Lower leg skin (tissue), 4 donors: ENCODE measurements at regions not wholly inside any gene's neighbourhood (a gene's known extent, or its start where the extent isn't known, plus 50 kb on each side); places are given as distances from the start of the nearest gene placed in this dataset.

Experiments
- DNase-seq, 2 donors: peaks; one replicate each; pipeline ENCODE4 v3.0.0-alpha.2; 2019; ENCODE audit warnings: low spot score in 2 of 2
- H3K4me3 ChIP-seq: fragments of 200-600 bp; sonication (generic); 2 replicates; pipeline ENCODE4 v1.5.1; 2017; ENCODE audit warnings: mild to moderate bottlenecking, low read depth; ENCODE audit not compliant: poor library complexity, severe bottlenecking
- CTCF ChIP-seq, 3 donors: fragments of 450-650 bp; IDR thresholded peaks; one replicate each; pipeline ENCODE4 v1.5.1; 2016; ENCODE audit warnings: antibody characterized with exemption in 3 of 3, mild to moderate bottlenecking in 3 of 3, moderate library complexity in 2 of 3
- POLR2A ChIP-seq, 2 donors: fragments of 450-650 bp; IDR thresholded peaks; one replicate each; pipeline ENCODE4 v1.6.1; 2016 to 2017; ENCODE audit warnings: antibody characterized with exemption in 2 of 2, mild to moderate bottlenecking in 1 of 2, moderate library complexity in 1 of 2
- WGBS, 2 donors: methylation state at CpG; one replicate each; pipeline ENCODE4 v1.1.5; 2018; 5-methylcytosine and 5-hydroxymethylcytosine counted together
- intact Hi-C: fragments of 100-400 bp; cut with DNase I; formaldehyde crosslinking; loops from one replicate; pipeline ENCODE4 v1.15.0; 2023; ENCODE audit warnings: low total_unique reads

- no peak for DNase-seq
- intact Hi-C loops: no loop called here
- 87 to 89% methylated on average over 3 of the region's 3 CpGs for WGBS, 2 donors
- H3K4me3 ChIP-seq: no peak overlapping the region
- TF ChIP-seq CTCF (IDR thresholded peaks at IDR 0.05) (no peak), POLR2A (IDR thresholded peaks at IDR 0.05) (no peak)
These were observed 133.3 kb upstream of the TPM1 start for GRCh38 chr15:62909257-62909656.

GRCh38 chr15:62912282-62912681 lies 130.3 kb upstream of the TPM1 start:
- intact Hi-C loops: no loop called here
- H3K4me3 ChIP-seq: no peak overlapping the region
- DNase-seq: no peak
- WGBS, 2 donors: 90 to 91% methylated on average over 3 of the region's 3 CpGs
- no peak for TF ChIP-seq POLR2A (IDR thresholded peaks at IDR 0.05)
- TF ChIP-seq CTCF (IDR thresholded peaks at IDR 0.05): no peak

GRCh38 chr15:62912808-62913207 lies 129.7 kb upstream of the TPM1 start:
- H3K4me3 ChIP-seq: no peak overlapping the region
- intact Hi-C loops: no loop called here
- no peak for TF ChIP-seq POLR2A (IDR thresholded peaks at IDR 0.05)
- no peak for TF ChIP-seq CTCF (IDR thresholded peaks at IDR 0.05)
- WGBS, 2 donors: 83 to 86% methylated on average over 5 of the region's 5 CpGs
- no peak for DNase-seq

- TF ChIP-seq CTCF (IDR thresholded peaks at IDR 0.05): no peak
- TF ChIP-seq POLR2A (IDR thresholded peaks at IDR 0.05): no peak
- H3K4me3 ChIP-seq: no peak overlapping the region
- intact Hi-C loops: no loop called here
- DNase-seq: no peak
- WGBS, 2 donors: 74 to 83% methylated on average over 1 of the region's 1 CpG
These were observed 129.3 kb upstream of the TPM1 start for GRCh38 chr15:62913246-62913645.

GRCh38 chr15:62914461-62915079 lies 128.0 kb upstream of the TPM1 start:
- DNase-seq: no peak
- TF ChIP-seq CTCF (IDR thresholded peaks at IDR 0.05) (no peak), POLR2A (IDR thresholded peaks at IDR 0.05) (no peak)
- WGBS, 2 donors: 90 to 91% methylated on average over 7 of the region's 7 CpGs
- intact Hi-C loops: no loop called here
- H3K4me3 ChIP-seq: no peak overlapping the region
